Activated T-cell treated with anti-CD3 and anti-CD28 coated beads, Interleukin-2, amount 50 U/mL, for 24 hours (primary cell): ENCODE measurements at regions not wholly inside any gene's neighbourhood (a gene's known extent, or its start where the extent isn't known, plus 50 kb on each side); places are given as distances from the start of the nearest gene placed in this dataset.

Experiments used
- DNase-seq: peaks from one replicate; pipeline ENCODE4 v3.0.0-alpha.2; 2020
- H3K27ac Mint-ChIP-seq: 2 replicates; pipeline ENCODE4 v1.8.0; 2020; ENCODE audit warnings: mild to moderate bottlenecking, mixed read lengths
- H3K27me3 Mint-ChIP-seq: 2 replicates; pipeline ENCODE4 v1.8.0; 2020; ENCODE audit warnings: mixed read lengths
- H3K36me3 Mint-ChIP-seq: 2 replicates; pipeline ENCODE4 v1.8.0; 2020; ENCODE audit warnings: low read depth, mixed read lengths
- H3K4me1 Mint-ChIP-seq: 2 replicates; pipeline ENCODE4 v1.8.0; 2020; ENCODE audit warnings: low read depth, mixed read lengths
- H3K4me3 Mint-ChIP-seq: 2 replicates; pipeline ENCODE4 v1.8.0; 2020; ENCODE audit warnings: mild to moderate bottlenecking, moderate library complexity, mixed read lengths
- H3K9me3 Mint-ChIP-seq: 2 replicates; pipeline ENCODE4 v1.8.0; 2020; ENCODE audit warnings: mixed read lengths

- Mint-ChIP-seq H3K4me1 (no peaks in the 10 kb centered on the region), H3K27ac (no peak overlapping the region), H3K9me3 (no peaks in the 10 kb centered on the region), H3K36me3 (no peaks in the 10 kb centered on the region), H3K27me3 (peaks cover 37% of the 10 kb centered on the region), H3K4me3 (no peak overlapping the region)
- DNase-seq = no peak
These were observed 54.5 kb upstream of the PLXNA2 start for GRCh38 chr1:208298593-208299269.

GRCh38 chr1:208300084-208300770, 56.0 kb upstream of the PLXNA2 start:
- no peak for DNase-seq
- H3K4me1 Mint-ChIP-seq = no peaks in the 10 kb centered on the region

GRCh38 chr1:208302699-208303238, 58.6 kb upstream of the PLXNA2 start:
- H3K36me3 Mint-ChIP-seq = no peaks in the 10 kb centered on the region
- peaks cover 20% of the 10 kb centered on the region for H3K27me3 Mint-ChIP-seq
- H3K9me3 Mint-ChIP-seq = no peaks in the 10 kb centered on the region
- H3K4me1 Mint-ChIP-seq = no peaks in the 10 kb centered on the region
- H3K4me3 Mint-ChIP-seq = no peak overlapping the region
- no peak overlapping the region for H3K27ac Mint-ChIP-seq
- no peak for DNase-seq

More at GRCh38 chr1:208300084-208300770, 56.0 kb upstream of the PLXNA2 start:
- no peak overlapping the region for H3K4me3 Mint-ChIP-seq
- H3K27me3 Mint-ChIP-seq = peaks cover 26% of the 10 kb centered on the region
- H3K9me3 Mint-ChIP-seq = no peaks in the 10 kb centered on the region
- H3K27ac Mint-ChIP-seq = no peak overlapping the region
- H3K36me3 Mint-ChIP-seq = no peaks in the 10 kb centered on the region

- no peaks in the 10 kb centered on the region for H3K9me3 Mint-ChIP-seq
- DNase-seq = no peak
- no peak overlapping the region for H3K4me3 Mint-ChIP-seq
- peaks cover 16% of the 10 kb centered on the region for H3K27me3 Mint-ChIP-seq
- no peaks in the 10 kb centered on the region for H3K36me3 Mint-ChIP-seq
- H3K4me1 Mint-ChIP-seq = no peaks in the 10 kb centered on the region
- no peak overlapping the region for H3K27ac Mint-ChIP-seq
These were observed 59.8 kb upstream of the PLXNA2 start for GRCh38 chr1:208303743-208304712.

GRCh38 chr1:208308221-208308620, 64.0 kb upstream of the PLXNA2 start:
- Mint-ChIP-seq H3K36me3 (no peaks in the 10 kb centered on the region), H3K27ac (no peak overlapping the region), H3K4me1 (no peaks in the 10 kb centered on the region), H3K4me3 (no peak overlapping the region), H3K9me3 (no peaks in the 10 kb centered on the region), H3K27me3 (peaks cover 21% of the 10 kb centered on the region)
- DNase-seq = no peak

GRCh38 chr1:208309771-208310170, 65.6 kb upstream of the PLXNA2 start:
- H3K4me1 Mint-ChIP-seq = no peaks in the 10 kb centered on the region

GRCh38 chr1:208312706-208313105, 68.5 kb upstream of the PLXNA2 start:
- H3K27me3 Mint-ChIP-seq = peaks cover 36% of the 10 kb centered on the region
- H3K27ac Mint-ChIP-seq = no peak overlapping the region
- H3K36me3 Mint-ChIP-seq = no peaks in the 10 kb centered on the region
- no peak for DNase-seq
- H3K4me1 Mint-ChIP-seq = no peaks in the 10 kb centered on the region
- H3K4me3 Mint-ChIP-seq = no peak overlapping the region
- no peaks in the 10 kb centered on the region for H3K9me3 Mint-ChIP-seq

More at GRCh38 chr1:208309771-208310170, 65.6 kb upstream of the PLXNA2 start:
- no peak overlapping the region for H3K4me3 Mint-ChIP-seq
- peaks cover 28% of the 10 kb centered on the region for H3K27me3 Mint-ChIP-seq
- no peak for DNase-seq
- no peaks in the 10 kb centered on the region for H3K36me3 Mint-ChIP-seq
- no peaks in the 10 kb centered on the region for H3K9me3 Mint-ChIP-seq
- H3K27ac Mint-ChIP-seq = no peak overlapping the region

- Mint-ChIP-seq H3K4me1 (no peaks in the 10 kb centered on the region), H3K27ac (no peak overlapping the region), H3K4me3 (no peak overlapping the region), H3K36me3 (no peaks in the 10 kb centered on the region), H3K9me3 (no peaks in the 10 kb centered on the region), H3K27me3 (peaks cover 39% of the 10 kb centered on the region)
- DNase-seq = no peak
These were observed 70.2 kb upstream of the PLXNA2 start for GRCh38 chr1:208314431-208314830.

GRCh38 chr1:208318150-208318734, 74.1 kb upstream of the PLXNA2 start:
- Mint-ChIP-seq H3K27me3 (peaks cover 25% of the 10 kb centered on the region), H3K27ac (no peak overlapping the region), H3K4me1 (no peaks in the 10 kb centered on the region), H3K4me3 (no peak overlapping the region), H3K36me3 (no peaks in the 10 kb centered on the region), H3K9me3 (no peaks in the 10 kb centered on the region)
- DNase-seq = no peak

GRCh38 chr1:208324005-208324404, 79.8 kb upstream of the PLXNA2 start:
- Mint-ChIP-seq H3K27ac (no peak overlapping the region), H3K9me3 (no peaks in the 10 kb centered on the region), H3K4me3 (no peak overlapping the region)

GRCh38 chr1:208326033-208326432, 81.8 kb upstream of the PLXNA2 start:
- Mint-ChIP-seq H3K9me3 (no peaks in the 10 kb centered on the region), H3K4me3 (no peak overlapping the region), H3K4me1 (no peaks in the 10 kb centered on the region), H3K36me3 (no peaks in the 10 kb centered on the region), H3K27me3 (peaks cover 42% of the 10 kb centered on the region), H3K27ac (no peak overlapping the region)
- no peak for DNase-seq

More at GRCh38 chr1:208324005-208324404, 79.8 kb upstream of the PLXNA2 start:
- no peaks in the 10 kb centered on the region for H3K4me1 Mint-ChIP-seq
- peaks cover 39% of the 10 kb centered on the region for H3K27me3 Mint-ChIP-seq
- no peaks in the 10 kb centered on the region for H3K36me3 Mint-ChIP-seq
- DNase-seq = no peak

GRCh38 chr1:208329300-208329699, 85.1 kb upstream of the PLXNA2 start:
- Mint-ChIP-seq H3K4me1 (no peaks in the 10 kb centered on the region), H3K27ac (no peak overlapping the region), H3K27me3 (peaks cover 60% of the 10 kb centered on the region), H3K9me3 (no peaks in the 10 kb centered on the region), H3K4me3 (no peak overlapping the region), H3K36me3 (no peaks in the 10 kb centered on the region)
- no peak for DNase-seq

- H3K4me3 Mint-ChIP-seq = no peak overlapping the region
- no peaks in the 10 kb centered on the region for H3K9me3 Mint-ChIP-seq
- H3K27ac Mint-ChIP-seq = no peak overlapping the region
- DNase-seq = no peak
- H3K36me3 Mint-ChIP-seq = no peaks in the 10 kb centered on the region
- no peaks in the 10 kb centered on the region for H3K4me1 Mint-ChIP-seq
- H3K27me3 Mint-ChIP-seq = peaks cover 64% of the 10 kb centered on the region
These were observed 88.0 kb upstream of the PLXNA2 start for GRCh38 chr1:208332036-208332773.
